ENCODE measurements at regions not wholly inside any gene's neighbourhood (a gene's known extent, or its start where the extent isn't known, plus 50 kb on each side); places are given as distances from the start of the nearest gene placed in this dataset.

GRCh38 chr1:101080859-101081258 lies 55.3 kb upstream of the DPH5 start:
- Histone ChIP-seq H3K4me1 (no peaks in the 10 kb centered on the region), H3K36me3 (peaks cover 3% of the 10 kb centered on the region), H3K9me3 (no peaks in the 10 kb centered on the region), H3K27ac (no peak overlapping the region), H3K4me3 (no peak overlapping the region), H3K27me3 (no peaks in the 10 kb centered on the region)
- TF ChIP-seq POLR2A (IDR thresholded peaks at IDR 0.05) (no peak), CTCF (IDR thresholded peaks at IDR 0.05) (no peak), POLR2AphosphoS5 (IDR thresholded peaks at IDR 0.05) (no peak)
- intact Hi-C loops (cut with DNase I; ENCODE audit: low total_unique reads) = no loop called here
- no peak for DNase-seq (ENCODE audit: low spot score in 2 of 2)

- H3K9me3 ChIP-seq = no peaks in the 10 kb centered on the region
- DNase-seq (ENCODE audit: low spot score in 2 of 2) = no peak
- no peak overlapping the region for H3K4me3 ChIP-seq
- no peaks in the 10 kb centered on the region for H3K4me1 ChIP-seq
- peaks cover 3% of the 10 kb centered on the region for H3K36me3 ChIP-seq
- intact Hi-C loops (cut with DNase I; ENCODE audit: low total_unique reads) = no loop called here
- TF ChIP-seq POLR2A (IDR thresholded peaks at IDR 0.05) (no peak), CTCF (IDR thresholded peaks at IDR 0.05) (no peak), POLR2AphosphoS5 (IDR thresholded peaks at IDR 0.05) (no peak)
- no peak overlapping the region for H3K27ac ChIP-seq
- H3K27me3 ChIP-seq = no peaks in the 10 kb centered on the region
Observed at GRCh38 chr1:101079341-101079740, 53.8 kb upstream of the DPH5 start.

- Histone ChIP-seq H3K4me3 (no peak overlapping the region), H3K4me1 (no peaks in the 10 kb centered on the region), H3K36me3 (peaks cover 3% of the 10 kb centered on the region), H3K9me3 (no peaks in the 10 kb centered on the region), H3K27ac (no peak overlapping the region), H3K27me3 (no peaks in the 10 kb centered on the region)
- intact Hi-C loops (cut with DNase I; ENCODE audit: low total_unique reads) = no loop called here
- no peak for DNase-seq (ENCODE audit: low spot score in 2 of 2)
- TF ChIP-seq CTCF (IDR thresholded peaks at IDR 0.05) = no peak
- no peak for TF ChIP-seq POLR2A (IDR thresholded peaks at IDR 0.05)
- TF ChIP-seq POLR2AphosphoS5 (IDR thresholded peaks at IDR 0.05) = no peak
Observed at GRCh38 chr1:101077849-101078248, 52.3 kb upstream of the DPH5 start.

GRCh38 chr1:101075926-101076325 lies 50.3 kb upstream of the DPH5 start:
- no peak for TF ChIP-seq CTCF (IDR thresholded peaks at IDR 0.05)
- TF ChIP-seq POLR2A (IDR thresholded peaks at IDR 0.05) = no peak
- TF ChIP-seq POLR2AphosphoS5 (IDR thresholded peaks at IDR 0.05) = no peak
- Histone ChIP-seq H3K27ac (no peak overlapping the region), H3K4me1 (no peaks in the 10 kb centered on the region), H3K9me3 (no peaks in the 10 kb centered on the region), H3K27me3 (no peaks in the 10 kb centered on the region), H3K36me3 (peaks cover 3% of the 10 kb centered on the region), H3K4me3 (no peak overlapping the region)
- intact Hi-C loops (cut with DNase I; ENCODE audit: low total_unique reads) = no loop called here
- no peak for DNase-seq (ENCODE audit: low spot score in 2 of 2)
